Body of pancreas (tissue), 4 donors: ENCODE measurements at regions not wholly inside any gene's neighbourhood (a gene's known extent, or its start where the extent isn't known, plus 50 kb on each side); places are given as distances from the start of the nearest gene placed in this dataset.

Experiments used
- ATAC-seq: fragments of 150-250 bp; one replicate; pipeline ENCODE4 v1.9.1; 2016
- DNase-seq, 4 donors: peaks; one replicate each; pipeline ENCODE4 v3.0.0-alpha.2; 2019
- H3K27ac ChIP-seq, 4 donors: fragments of 200-600 bp; sonication (generic); 1 replicate in 3 of 4; 2 replicates in 1 of 4; pipeline versions ENCODE4 v1.5.1 to v1.6.1; 2016 to 2019; ENCODE audit warnings: mild to moderate bottlenecking in 1 of 4, mixed read lengths in 1 of 4, moderate library complexity in 1 of 4
- H3K27me3 ChIP-seq, 2 donors: fragments of 200-600 bp; sonication (generic); one replicate each; pipeline ENCODE4 v1.6.0; 2016; ENCODE audit warnings: mild to moderate bottlenecking in 1 of 2
- H3K36me3 ChIP-seq, 2 donors: fragments of 200-600 bp; sonication (generic); replicated peaks in 1 of 2; 2 replicates each; pipeline ENCODE4 v1.5.1; 2016; ENCODE audit warnings: low read depth in 2 of 2; ENCODE audit not compliant: insufficient read depth in 1 of 2
- H3K4me1 ChIP-seq: fragments of 200-600 bp; sonication (generic); one replicate; pipeline ENCODE4 v1.6.0; 2016
- H3K4me3 ChIP-seq, 2 donors: fragments of 200-600 bp; sonication (generic); 1 replicate in 1 of 2; 2 replicates in 1 of 2; pipeline ENCODE4 v1.5.1; 2016 to 2019
- H3K9me3 ChIP-seq, 3 donors: fragments of 200-600 bp; sonication (generic); 1 replicate in 2 of 3; 2 replicates in 1 of 3; pipeline ENCODE4 v1.5.1; 2016
- CTCF ChIP-seq, 7 experiments: fragments of 450-650 bp in 4 of 7; fragments of 200-600 bp in 3 of 7; sonication (generic) in 3 of 7; IDR thresholded peaks; one replicate each; pipeline ENCODE4 v1.5.1; 2016 to 2019; ENCODE audit warnings: antibody characterized with exemption in 7 of 7
- POLR2A ChIP-seq, 3 donors: fragments of 450-650 bp; IDR thresholded peaks; one replicate each; pipeline ENCODE4 v1.6.1; 2016; ENCODE audit warnings: antibody characterized with exemption in 3 of 3, mild to moderate bottlenecking in 2 of 3
- WGBS, 2 donors: methylation state at CpG; one replicate each; pipeline ENCODE4 v1.1.5; 2017; 5-methylcytosine and 5-hydroxymethylcytosine counted together
- intact Hi-C: fragments of 100-400 bp; cut with DNase I; formaldehyde crosslinking; loops from one replicate; pipeline ENCODE4 v1.15.1; 2023

- intact Hi-C loops: no loop called here
- no peaks in the 10 kb centered on the region for H3K27me3 ChIP-seq
- no peaks in the 10 kb centered on the region for H3K36me3 ChIP-seq
- H3K4me3 ChIP-seq: no peak overlapping the region
- no peaks in the 10 kb centered on the region for H3K9me3 ChIP-seq
- DNase-seq (no peak), ATAC-seq (no peak)
- TF ChIP-seq POLR2A (IDR thresholded peaks at IDR 0.05) (no peak), CTCF (IDR thresholded peaks at IDR 0.05) (no peak)
- 23 to 40% methylated on average over 2 of the region's 2 CpGs for WGBS, 2 donors
- H3K4me1 ChIP-seq: no peaks in the 10 kb centered on the region
- H3K27ac ChIP-seq: no peak overlapping the region
These were observed 1556.6 kb upstream of the TMEFF2 start for GRCh38 chr2:193751299-193751698.

- no peak overlapping the region for H3K4me3 ChIP-seq
- H3K27me3 ChIP-seq: no peaks in the 10 kb centered on the region
- H3K36me3 ChIP-seq: no peaks in the 10 kb centered on the region
- WGBS, 2 donors: 41 to 54% methylated on average over 2 of the region's 2 CpGs
- intact Hi-C loops: no loop called here
- DNase-seq (no peak), ATAC-seq (no peak)
- no peaks in the 10 kb centered on the region for H3K4me1 ChIP-seq
- no peak overlapping the region for H3K27ac ChIP-seq
- no peaks in the 10 kb centered on the region for H3K9me3 ChIP-seq
- no peak for TF ChIP-seq POLR2A (IDR thresholded peaks at IDR 0.05)
- TF ChIP-seq CTCF (IDR thresholded peaks at IDR 0.05): no peak
These were observed 1554.8 kb upstream of the TMEFF2 start for GRCh38 chr2:193749485-193749884.

GRCh38 chr2:193743089-193743488, 1548.4 kb upstream of the TMEFF2 start:
- no peaks in the 10 kb centered on the region for H3K9me3 ChIP-seq
- no peaks in the 10 kb centered on the region for H3K36me3 ChIP-seq
- H3K4me3 ChIP-seq: no peak overlapping the region
- ATAC-seq: no peak
- no peaks in the 10 kb centered on the region for H3K4me1 ChIP-seq
- intact Hi-C loops: no loop called here
- DNase-seq: no peak
- H3K27me3 ChIP-seq: no peaks in the 10 kb centered on the region
- H3K27ac ChIP-seq: no peak overlapping the region
- 13 to 14% methylated on average over 4 of the region's 4 CpGs for WGBS, 2 donors
- TF ChIP-seq CTCF (IDR thresholded peaks at IDR 0.05): no peak
- TF ChIP-seq POLR2A (IDR thresholded peaks at IDR 0.05): no peak

GRCh38 chr2:193738892-193739291, 1544.2 kb upstream of the TMEFF2 start:
- no peaks in the 10 kb centered on the region for H3K27me3 ChIP-seq
- no peaks in the 10 kb centered on the region for H3K9me3 ChIP-seq
- 64 to 71% methylated on average over 4 of the region's 4 CpGs for WGBS, 2 donors
- intact Hi-C loops: no loop called here
- H3K4me3 ChIP-seq: no peak overlapping the region
- no peak for DNase-seq
- TF ChIP-seq POLR2A (IDR thresholded peaks at IDR 0.05): no peak
- TF ChIP-seq CTCF (IDR thresholded peaks at IDR 0.05): no peak
- H3K36me3 ChIP-seq: no peaks in the 10 kb centered on the region
- no peak overlapping the region for H3K27ac ChIP-seq
- no peak for ATAC-seq
- no peaks in the 10 kb centered on the region for H3K4me1 ChIP-seq

GRCh38 chr2:193712912-193713311, 1518.2 kb upstream of the TMEFF2 start:
- no peaks in the 10 kb centered on the region for H3K4me1 ChIP-seq
- ATAC-seq (no peak), DNase-seq (no peak)
- no peak overlapping the region for H3K4me3 ChIP-seq
- H3K36me3 ChIP-seq: no peaks in the 10 kb centered on the region
- H3K27me3 ChIP-seq: no peaks in the 10 kb centered on the region
- H3K27ac ChIP-seq: no peak overlapping the region
- no peaks in the 10 kb centered on the region for H3K9me3 ChIP-seq
- TF ChIP-seq POLR2A (IDR thresholded peaks at IDR 0.05) (no peak), CTCF (IDR thresholded peaks at IDR 0.05) (no peak)
- intact Hi-C loops: no loop called here
